ENCODE measurements at regions not wholly inside any gene's neighbourhood (a gene's known extent, or its start where the extent isn't known, plus 50 kb on each side); places are given as distances from the start of the nearest gene placed in this dataset.
"Not testable (repeated sequence)": the region's sequence is repeated elsewhere in the genome, so short reads cannot be mapped to it uniquely, and the experiment has no call there.

GRCh38 chr5:9789777-9790176 lies 159.6 kb upstream of the TAS2R1 start:
- no peak for DNase-seq (ENCODE audit: low read depth, low spot score)

GRCh38 chr5:9787861-9788600 lies 157.9 kb upstream of the TAS2R1 start:
- DNase-seq (ENCODE audit: low read depth, low spot score), result no peak

GRCh38 chr5:9786380-9787360 lies 156.5 kb upstream of the TAS2R1 start:
- DNase-seq (ENCODE audit: low read depth, low spot score), result no peak

GRCh38 chr5:9785751-9786150 lies 155.6 kb upstream of the TAS2R1 start:
- no peak for DNase-seq (ENCODE audit: low read depth, low spot score)

GRCh38 chr5:9784231-9784630 lies 154.1 kb upstream of the TAS2R1 start:
- DNase-seq (ENCODE audit: low read depth, low spot score), result no peak

- no peak for DNase-seq (ENCODE audit: low read depth, low spot score)
Observed at GRCh38 chr5:9782826-9783560, 152.8 kb upstream of the TAS2R1 start.

- no peak for DNase-seq (ENCODE audit: low read depth, low spot score)
Observed at GRCh38 chr5:9781890-9782289, 151.7 kb upstream of the TAS2R1 start.

- DNase-seq (ENCODE audit: low read depth, low spot score), result no peak
Observed at GRCh38 chr5:9781275-9781674, 151.1 kb upstream of the TAS2R1 start.

GRCh38 chr5:9780501-9780900 lies 150.3 kb upstream of the TAS2R1 start:
- no peak for DNase-seq (ENCODE audit: low read depth, low spot score)

GRCh38 chr5:9776525-9776924 lies 146.4 kb upstream of the TAS2R1 start:
- no peak for DNase-seq (ENCODE audit: low read depth, low spot score)

- no peak for DNase-seq (ENCODE audit: low read depth, low spot score)
Observed at GRCh38 chr5:9775339-9775738, 145.2 kb upstream of the TAS2R1 start.

- no peak for DNase-seq (ENCODE audit: low read depth, low spot score)
Observed at GRCh38 chr5:9774472-9775079, 144.4 kb upstream of the TAS2R1 start.

- no peak for DNase-seq (ENCODE audit: low read depth, low spot score)
Observed at GRCh38 chr5:9771079-9771478, 140.9 kb upstream of the TAS2R1 start.

GRCh38 chr5:9766581-9766980 lies 136.4 kb upstream of the TAS2R1 start:
- DNase-seq (ENCODE audit: low read depth, low spot score), result no peak

GRCh38 chr5:9765419-9766140 lies 135.4 kb upstream of the TAS2R1 start:
- no peak for DNase-seq (ENCODE audit: low read depth, low spot score)

- DNase-seq (ENCODE audit: low read depth, low spot score), result no peak
Observed at GRCh38 chr5:9761706-9762105, 131.6 kb upstream of the TAS2R1 start.

- DNase-seq (ENCODE audit: low read depth, low spot score), result not testable (repeated sequence)
Observed at GRCh38 chr5:9752670-9753069, 122.5 kb upstream of the TAS2R1 start.

GRCh38 chr5:9743507-9743906 lies 113.4 kb upstream of the TAS2R1 start:
- DNase-seq (ENCODE audit: low read depth, low spot score), result no peak

- no peak for DNase-seq (ENCODE audit: low read depth, low spot score)
Observed at GRCh38 chr5:9742848-9743247, 112.7 kb upstream of the TAS2R1 start.

- DNase-seq (ENCODE audit: low read depth, low spot score), result no peak
Observed at GRCh38 chr5:9739135-9739534, 109.0 kb upstream of the TAS2R1 start.

- no peak for DNase-seq (ENCODE audit: low read depth, low spot score)
Observed at GRCh38 chr5:9737265-9737664, 107.1 kb upstream of the TAS2R1 start.

Data from brain pericyte (primary cell).